Erythroblast (primary cell): ENCODE measurements at regions not wholly inside any gene's neighbourhood (a gene's known extent, or its start where the extent isn't known, plus 50 kb on each side); places are given as distances from the start of the nearest gene placed in this dataset.

Experiments
- GATA1 ChIP-seq: IDR thresholded peaks from 2 replicates; pipeline ENCODE4 v1.6.1; 2011; ENCODE audit warnings: low read depth, mild to moderate bottlenecking, control low read depth, low read length, moderate library complexity
- POLR2A ChIP-seq: IDR thresholded peaks from 2 replicates; pipeline ENCODE4 v1.6.1; 2011; ENCODE audit warnings: mild to moderate bottlenecking, low read length

DNA sequence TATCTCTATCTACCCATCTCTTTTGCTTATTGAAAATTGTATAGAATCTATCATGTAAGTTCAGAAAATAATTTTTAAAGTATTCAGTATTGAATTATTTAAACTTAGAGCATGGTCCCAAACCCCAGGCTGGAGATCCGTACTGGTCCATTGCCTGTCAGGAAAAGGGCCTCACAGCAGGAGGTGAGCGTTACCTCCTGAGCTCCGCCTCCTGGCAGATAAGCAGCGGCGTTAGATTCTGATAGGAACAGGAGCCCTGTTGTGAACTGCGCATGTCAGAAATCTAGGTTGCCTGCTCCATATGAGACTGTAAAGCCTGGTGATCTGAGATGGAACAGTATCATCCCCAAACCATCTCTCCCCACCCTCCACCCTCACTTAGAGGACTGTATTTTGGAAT lies 266.0 kb upstream of the CNTNAP2 start:
- TF ChIP-seq POLR2A = no peak
- TF ChIP-seq GATA1 = no peak
